Nephron (organoid): ENCODE measurements at regions not wholly inside any gene's neighbourhood (a gene's known extent, or its start where the extent isn't known, plus 50 kb on each side); places are given as distances from the start of the nearest gene placed in this dataset.

Experiments
- H3K27ac Mint-ChIP-seq, 3 experiments: 2 replicates each; pipeline ENCODE4 v1.8.0; 2020; ENCODE audit warnings: mixed read lengths in 3 of 3, mild to moderate bottlenecking in 2 of 3, moderate library complexity in 1 of 3
- H3K27me3 Mint-ChIP-seq: 2 replicates; pipeline ENCODE4 v1.8.0; 2021; ENCODE audit warnings: low read depth, mild to moderate bottlenecking, moderate library complexity, mixed read lengths
- H3K36me3 Mint-ChIP-seq: 2 replicates; pipeline ENCODE4 v1.8.0; 2020; ENCODE audit warnings: low read depth, mixed read lengths
- H3K4me1 Mint-ChIP-seq: 2 replicates; pipeline ENCODE4 v1.8.0; 2020; ENCODE audit warnings: mixed read lengths
- H3K4me3 Mint-ChIP-seq, 3 experiments: 2 replicates each; pipeline ENCODE4 v1.8.0; 2020; ENCODE audit warnings: mild to moderate bottlenecking in 3 of 3, mixed read lengths in 3 of 3, moderate library complexity in 2 of 3
- H3K9me3 Mint-ChIP-seq: 2 replicates; pipeline ENCODE4 v1.8.0; 2020; ENCODE audit warnings: mixed read lengths
- TF ChIP-seq, protein P1 (sequence below), 3 experiments: fragments of 200-600 bp; sonication (generic); IDR thresholded peaks; one replicate each; pipeline ENCODE4 v1.5.0; 2021; ENCODE audit warnings: antibody characterized with exemption in 3 of 3; ENCODE audit not compliant: unreplicated experiment in 3 of 3

DNA sequence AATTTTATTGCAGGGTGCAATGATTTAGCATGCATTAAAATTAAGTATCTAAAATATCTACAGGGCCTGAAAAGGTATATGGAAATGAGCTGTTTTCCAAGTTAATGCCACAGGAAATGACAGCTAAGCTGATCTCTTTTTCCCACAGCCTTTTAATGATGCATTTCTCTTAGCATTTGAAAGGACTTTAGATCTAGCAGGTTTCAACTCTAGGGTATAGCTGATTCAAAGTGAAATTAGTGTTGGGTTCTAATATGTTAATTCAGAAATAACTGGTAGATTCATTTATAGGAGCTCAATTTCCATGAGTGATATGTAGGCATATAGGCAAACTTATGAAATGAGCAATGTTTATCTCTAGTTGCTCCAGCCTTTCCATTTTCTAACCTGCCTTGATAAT lies 274.2 kb downstream of the CASP12 start:
- no peaks in the 10 kb centered on the region for H3K36me3 Mint-ChIP-seq
- no peaks in the 10 kb centered on the region for H3K9me3 Mint-ChIP-seq
- H3K4me3 Mint-ChIP-seq, result no peak overlapping the region
- H3K4me1 Mint-ChIP-seq, result no peaks in the 10 kb centered on the region
- no peak overlapping the region for H3K27ac Mint-ChIP-seq
- H3K27me3 Mint-ChIP-seq, result no peaks in the 10 kb centered on the region
- TF ChIP-seq, protein P1, sequence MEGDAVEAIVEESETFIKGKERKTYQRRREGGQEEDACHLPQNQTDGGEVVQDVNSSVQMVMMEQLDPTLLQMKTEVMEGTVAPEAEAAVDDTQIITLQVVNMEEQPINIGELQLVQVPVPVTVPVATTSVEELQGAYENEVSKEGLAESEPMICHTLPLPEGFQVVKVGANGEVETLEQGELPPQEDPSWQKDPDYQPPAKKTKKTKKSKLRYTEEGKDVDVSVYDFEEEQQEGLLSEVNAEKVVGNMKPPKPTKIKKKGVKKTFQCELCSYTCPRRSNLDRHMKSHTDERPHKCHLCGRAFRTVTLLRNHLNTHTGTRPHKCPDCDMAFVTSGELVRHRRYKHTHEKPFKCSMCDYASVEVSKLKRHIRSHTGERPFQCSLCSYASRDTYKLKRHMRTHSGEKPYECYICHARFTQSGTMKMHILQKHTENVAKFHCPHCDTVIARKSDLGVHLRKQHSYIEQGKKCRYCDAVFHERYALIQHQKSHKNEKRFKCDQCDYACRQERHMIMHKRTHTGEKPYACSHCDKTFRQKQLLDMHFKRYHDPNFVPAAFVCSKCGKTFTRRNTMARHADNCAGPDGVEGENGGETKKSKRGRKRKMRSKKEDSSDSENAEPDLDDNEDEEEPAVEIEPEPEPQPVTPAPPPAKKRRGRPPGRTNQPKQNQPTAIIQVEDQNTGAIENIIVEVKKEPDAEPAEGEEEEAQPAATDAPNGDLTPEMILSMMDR (IDR thresholded peaks at IDR 0.05; ENCODE audit: unreplicated experiment in 3 of 3), result no peak

DNA sequence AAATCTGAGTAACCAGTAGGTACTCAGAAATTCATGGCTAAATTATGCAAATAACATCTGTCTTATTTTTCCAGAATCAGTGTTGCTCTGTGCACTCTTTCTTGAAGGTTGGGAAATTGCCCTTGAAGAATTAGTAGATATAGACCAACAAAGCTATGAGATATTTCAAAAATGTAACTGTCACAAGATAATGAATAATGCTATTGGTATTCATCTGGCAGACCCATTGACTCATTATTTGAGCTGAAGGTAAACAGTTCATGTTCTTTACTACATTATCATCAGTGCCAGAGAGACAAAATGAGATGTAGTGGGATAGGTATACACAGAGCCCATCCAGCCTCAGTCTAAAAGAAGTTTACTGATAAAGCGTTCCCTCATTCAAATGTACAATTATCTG lies 274.7 kb downstream of the CASP12 start:
- Mint-ChIP-seq H3K36me3 (no peaks in the 10 kb centered on the region), H3K4me1 (no peaks in the 10 kb centered on the region), H3K4me3 (no peak overlapping the region), H3K27ac (no peak overlapping the region), H3K9me3 (peaks cover 2% of the 10 kb centered on the region), H3K27me3 (no peaks in the 10 kb centered on the region)
- TF ChIP-seq, protein P1 (IDR thresholded peaks at IDR 0.05; ENCODE audit: unreplicated experiment in 3 of 3), result no peak

DNA sequence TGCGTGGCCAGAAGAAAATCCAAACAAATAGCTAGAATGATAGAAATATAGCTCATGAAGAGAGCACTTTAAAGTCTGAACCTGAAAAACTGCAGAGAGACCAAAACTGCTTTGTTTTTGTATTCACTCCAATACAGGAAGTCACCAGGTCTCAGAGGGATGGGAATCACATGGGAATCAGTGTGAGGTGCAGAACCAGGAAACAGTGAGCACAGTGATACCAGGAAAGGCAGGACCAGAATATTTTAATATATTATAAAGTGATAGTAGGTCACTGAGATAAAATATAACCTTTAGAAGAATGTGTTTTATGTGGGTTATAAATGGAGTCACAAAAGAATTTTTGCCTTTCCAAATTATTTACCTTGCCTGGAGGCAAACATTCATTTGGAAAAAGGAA lies 277.3 kb downstream of the CASP12 start:
- no peak overlapping the region for H3K27ac Mint-ChIP-seq
- H3K36me3 Mint-ChIP-seq, result no peaks in the 10 kb centered on the region
- H3K4me3 Mint-ChIP-seq, result no peak overlapping the region
- TF ChIP-seq, protein P1 (IDR thresholded peaks at IDR 0.05; ENCODE audit: unreplicated experiment in 3 of 3), result no peak
- H3K27me3 Mint-ChIP-seq, result no peaks in the 10 kb centered on the region
- H3K4me1 Mint-ChIP-seq, result no peaks in the 10 kb centered on the region
- H3K9me3 Mint-ChIP-seq, result peaks cover 15% of the 10 kb centered on the region

DNA sequence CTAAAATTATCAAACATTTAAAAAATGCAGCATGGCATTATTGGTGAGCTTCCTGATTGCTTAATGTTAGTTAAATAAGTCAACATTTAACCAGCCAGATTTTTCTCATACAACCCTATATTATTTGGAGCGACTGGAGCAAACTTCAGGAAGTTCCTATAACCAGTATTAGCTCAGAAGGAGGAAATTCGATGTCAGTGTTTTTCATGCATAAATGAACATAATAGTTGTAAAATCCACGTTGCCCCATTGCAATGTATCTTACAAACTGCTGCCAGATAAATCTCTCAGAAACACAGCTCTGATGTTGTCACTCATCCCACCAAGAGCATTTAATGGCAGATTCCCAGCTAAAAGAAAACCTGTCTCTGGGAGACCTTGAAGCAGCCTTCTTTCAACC lies 278.5 kb downstream of the CASP12 start:
- H3K36me3 Mint-ChIP-seq, result no peaks in the 10 kb centered on the region
- H3K4me1 Mint-ChIP-seq, result no peaks in the 10 kb centered on the region
- H3K4me3 Mint-ChIP-seq, result no peak overlapping the region
- no peaks in the 10 kb centered on the region for H3K27me3 Mint-ChIP-seq
- H3K9me3 Mint-ChIP-seq, result peaks cover 21% of the 10 kb centered on the region
- TF ChIP-seq, protein P1 (IDR thresholded peaks at IDR 0.05; ENCODE audit: unreplicated experiment in 3 of 3), result no peak
- H3K27ac Mint-ChIP-seq, result peak overlapping the region in 1 of 3 experiments; percentile 28

DNA sequence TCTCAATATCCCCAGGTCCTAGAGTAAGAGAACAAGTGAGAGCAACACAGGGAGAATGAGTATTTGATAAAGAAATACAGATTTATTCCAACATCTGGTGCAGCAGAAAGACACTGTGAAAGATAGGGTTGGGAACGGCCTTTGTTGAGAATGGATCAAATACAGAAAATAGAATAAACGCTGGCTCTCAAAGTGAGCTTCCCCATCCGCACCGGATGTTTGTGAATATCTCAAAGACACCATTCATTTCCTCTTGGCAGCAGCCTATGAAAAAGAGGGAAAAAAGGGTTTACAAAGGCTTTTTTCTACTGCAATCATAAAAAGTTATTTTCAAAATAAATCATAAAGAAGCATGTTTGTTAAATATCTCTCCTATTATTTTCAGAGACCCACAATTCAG lies 279.3 kb downstream of the CASP12 start:
- H3K27ac Mint-ChIP-seq, result no peak overlapping the region
- H3K9me3 Mint-ChIP-seq, result peaks cover 21% of the 10 kb centered on the region
- no peak overlapping the region for H3K4me3 Mint-ChIP-seq
- no peaks in the 10 kb centered on the region for H3K36me3 Mint-ChIP-seq
- H3K4me1 Mint-ChIP-seq, result no peaks in the 10 kb centered on the region
- H3K27me3 Mint-ChIP-seq, result no peaks in the 10 kb centered on the region
- TF ChIP-seq, protein P1 (IDR thresholded peaks at IDR 0.05; ENCODE audit: unreplicated experiment in 3 of 3), result no peak

DNA sequence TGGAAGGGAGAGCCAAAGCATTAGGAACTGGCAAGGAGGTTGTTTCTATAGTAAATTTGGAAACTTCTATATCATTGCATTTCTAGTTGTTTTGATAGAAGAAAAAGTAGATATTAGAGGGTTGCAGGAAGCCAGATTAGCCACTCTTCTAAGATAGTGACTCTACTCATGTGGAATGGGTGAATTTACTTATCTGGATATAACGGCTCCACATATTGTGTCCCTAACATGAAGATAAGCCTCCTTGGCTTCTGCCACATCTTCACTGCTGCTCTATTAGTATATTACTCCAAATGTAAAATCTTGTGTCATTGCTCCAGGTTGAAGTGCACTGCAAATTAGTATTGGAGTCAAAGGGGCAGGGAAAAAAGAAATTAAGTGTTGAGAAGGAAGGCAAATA lies 283.3 kb downstream of the CASP12 start:
- no peak overlapping the region for H3K27ac Mint-ChIP-seq
- no peaks in the 10 kb centered on the region for H3K36me3 Mint-ChIP-seq
- no peaks in the 10 kb centered on the region for H3K27me3 Mint-ChIP-seq
- H3K4me1 Mint-ChIP-seq, result peaks cover under 1% of the 10 kb centered on the region
- peaks cover 21% of the 10 kb centered on the region for H3K9me3 Mint-ChIP-seq
- H3K4me3 Mint-ChIP-seq, result no peak overlapping the region
- TF ChIP-seq, protein P1 (IDR thresholded peaks at IDR 0.05; ENCODE audit: unreplicated experiment in 3 of 3), result no peak
